Smooth muscle cell of the brain vasculature (primary cell): ENCODE measurements at regions not wholly inside any gene's neighbourhood (a gene's known extent, or its start where the extent isn't known, plus 50 kb on each side); places are given as distances from the start of the nearest gene placed in this dataset.
A peak's percentile ranks its signal among the peaks of the same experiment; 100 is the strongest.

ENCODE experiments used
- DNase-seq: peaks from one replicate; pipeline ENCODE4 v3.0.0-alpha.2; 2012; ENCODE audit warnings: low read depth, low spot score

DNA sequence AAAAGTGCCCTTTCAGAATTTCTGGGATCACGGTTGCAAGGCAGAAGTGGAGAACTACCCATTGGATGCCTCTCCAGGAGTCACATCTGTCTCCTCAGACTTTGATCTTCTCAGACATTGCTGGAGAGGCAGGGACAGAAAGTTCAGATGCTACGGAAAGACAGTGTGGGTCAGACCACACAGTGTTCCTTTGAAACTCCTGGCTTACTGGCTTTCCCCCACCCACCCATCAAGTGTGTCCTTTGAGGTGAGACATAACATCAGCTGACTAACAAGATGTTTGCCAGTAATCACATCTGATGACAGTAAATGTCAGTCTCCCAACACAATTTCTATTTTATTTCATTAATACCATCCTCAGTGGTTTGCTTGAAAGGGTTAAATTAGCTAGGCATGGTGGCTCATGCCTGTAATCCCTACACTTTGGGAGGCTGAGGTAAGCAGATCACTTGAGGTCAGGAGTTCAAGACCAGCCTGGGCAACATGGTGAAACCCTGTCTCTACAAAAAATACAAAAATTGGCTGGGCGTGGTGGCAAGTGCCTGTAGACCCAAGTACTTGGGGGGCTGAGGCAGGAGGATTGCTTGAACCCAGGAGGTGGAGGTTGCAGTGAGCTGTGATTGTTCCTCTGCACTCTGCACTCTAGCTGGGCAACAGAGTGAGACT lies 67.2 kb upstream of the SNX9 start:
- DNase-seq, result no peak

DNA sequence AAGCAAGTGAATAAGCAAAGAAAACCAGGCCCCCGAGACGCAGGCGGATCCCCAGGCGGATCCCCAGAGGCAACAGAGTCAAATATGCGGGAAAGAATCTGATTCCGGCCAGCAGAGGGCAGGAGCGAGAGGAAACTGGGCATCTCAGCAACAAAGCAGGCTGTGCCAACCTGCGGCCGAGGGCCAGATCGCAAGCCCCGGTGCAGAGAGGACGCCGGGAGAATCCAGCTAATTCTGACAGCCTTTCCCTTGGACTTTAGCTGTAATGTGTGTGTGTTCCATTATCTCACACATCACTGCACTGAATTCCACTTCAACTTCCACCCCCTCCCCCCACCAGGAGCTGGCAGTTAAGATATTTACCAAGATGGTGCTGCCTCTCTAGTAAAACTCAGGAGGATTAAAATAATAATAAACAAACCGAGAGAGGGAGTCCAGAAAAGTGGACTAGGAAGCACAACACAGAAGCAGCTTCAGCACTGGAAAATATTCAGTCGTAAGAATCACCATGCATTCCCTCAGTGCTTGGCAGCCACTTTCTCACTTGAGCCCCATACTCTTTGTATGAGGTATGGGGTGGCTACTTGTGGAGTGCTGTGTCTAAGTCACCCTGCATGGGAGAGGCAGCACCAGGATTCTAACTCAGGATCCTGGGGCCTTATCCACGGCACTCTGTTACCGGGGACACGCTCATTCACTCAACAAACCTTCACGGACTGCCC lies 66.2 kb upstream of the SNX9 start:
- no peak for DNase-seq

DNA sequence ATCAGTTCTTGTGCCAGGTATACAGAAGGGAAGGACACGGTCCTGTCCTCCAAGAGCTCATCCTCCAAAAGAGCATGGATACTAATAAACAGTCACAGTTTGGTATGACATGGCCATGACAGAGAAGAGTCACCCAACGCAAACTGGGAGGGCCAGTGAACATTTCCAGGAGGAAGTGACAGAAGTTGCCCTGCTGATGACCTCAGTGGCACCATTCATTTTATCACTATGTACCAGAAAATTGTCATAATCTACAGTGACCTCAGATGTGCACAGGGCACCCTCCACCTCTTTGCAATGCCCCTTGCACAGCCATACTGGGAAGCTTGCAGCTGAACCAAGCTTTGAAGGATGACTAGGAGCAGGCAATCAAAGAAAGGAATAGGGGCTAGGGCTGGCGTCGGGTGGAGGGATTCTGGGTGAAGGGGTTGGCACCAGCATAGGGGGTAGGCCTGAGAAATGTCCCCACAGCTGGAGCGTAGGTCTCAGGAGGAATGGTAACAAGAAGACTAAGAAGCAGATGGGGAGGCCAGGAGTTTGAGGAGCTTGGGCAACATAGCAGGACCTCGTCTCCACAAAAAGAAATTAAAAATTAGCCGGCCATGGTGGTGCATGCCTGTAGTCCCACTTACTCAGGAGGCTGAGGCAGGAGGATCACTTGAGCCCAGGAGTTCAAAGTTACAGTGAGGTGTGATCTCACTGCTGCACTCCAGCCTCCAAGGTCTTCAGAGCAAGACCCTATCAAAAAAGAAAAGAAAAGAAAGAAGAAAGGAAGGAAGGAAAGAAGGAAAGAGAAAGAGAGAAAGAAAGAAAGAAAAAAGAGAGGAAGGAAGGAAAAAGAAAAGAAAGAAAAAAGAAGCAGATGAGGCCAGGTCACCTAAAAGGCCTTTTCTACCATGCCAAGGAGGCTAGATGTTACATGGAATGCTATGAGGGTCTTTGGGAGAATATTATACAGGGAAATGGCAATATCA lies 65.3 kb upstream of the SNX9 start:
- DNase-seq, result no peak

DNA sequence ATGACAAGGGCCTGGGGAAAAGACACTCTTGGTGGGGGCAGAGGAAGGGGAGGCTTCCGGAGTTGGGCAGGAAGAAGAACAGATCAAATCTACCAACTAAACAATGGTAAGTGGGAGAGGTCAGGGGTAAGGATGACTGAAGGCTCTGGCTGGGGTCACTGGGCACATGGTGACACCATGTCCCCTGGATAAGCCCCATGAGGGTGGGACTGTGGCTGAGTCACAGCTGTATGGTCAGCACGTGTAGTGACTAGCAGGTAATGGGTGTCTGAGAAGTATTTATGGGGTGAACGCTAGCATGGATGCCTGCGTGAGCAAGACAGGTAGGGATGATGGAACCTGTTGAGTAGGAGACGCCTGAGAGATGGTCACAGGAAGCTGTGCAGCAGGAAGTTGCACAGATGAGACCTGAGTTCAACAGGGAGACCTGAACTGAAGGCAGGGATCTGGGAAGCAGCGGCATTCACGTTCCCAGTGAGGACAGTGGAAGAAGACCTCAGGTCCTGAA lies 64.5 kb upstream of the SNX9 start:
- no peak for DNase-seq

DNA sequence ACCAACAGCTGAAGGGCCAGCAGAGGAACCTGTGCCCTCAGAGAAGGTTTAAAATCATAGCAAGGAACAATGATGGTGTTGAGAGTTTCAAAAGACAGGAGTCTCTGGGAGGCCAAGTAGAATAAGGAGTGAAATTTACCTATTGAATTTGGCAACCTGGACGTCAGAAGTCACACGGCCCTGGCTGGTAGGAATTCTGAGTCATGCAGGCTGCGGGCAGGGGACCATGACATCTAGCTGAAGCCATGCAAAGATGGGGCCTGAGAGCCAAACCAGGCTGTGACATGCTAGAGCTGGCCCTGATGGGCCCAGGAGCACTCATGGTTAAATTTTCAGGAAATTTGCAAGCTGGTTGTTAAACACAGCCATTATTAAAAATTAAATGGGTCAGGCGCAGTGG lies 64.0 kb upstream of the SNX9 start:
- DNase-seq, result no peak

DNA sequence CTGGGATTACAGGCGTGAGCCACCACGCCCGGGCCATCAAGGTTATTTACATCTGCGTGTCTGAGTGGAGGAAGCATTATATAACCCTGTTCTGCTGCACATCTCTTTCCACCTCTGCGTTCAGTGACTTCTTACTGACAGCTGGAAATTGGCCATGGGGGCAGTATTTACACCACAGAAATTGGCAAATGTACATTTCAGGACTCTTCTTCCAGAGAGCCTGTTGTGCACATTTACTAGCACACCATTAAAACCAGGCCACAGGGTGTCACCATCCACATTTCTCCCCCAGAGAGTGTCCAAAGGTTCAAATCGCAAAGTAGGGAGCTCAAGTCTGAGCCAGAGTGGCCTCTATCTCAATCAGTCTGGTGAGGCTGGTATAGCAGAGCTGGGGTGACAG lies 62.9 kb upstream of the SNX9 start:
- DNase-seq, result no peak

DNA sequence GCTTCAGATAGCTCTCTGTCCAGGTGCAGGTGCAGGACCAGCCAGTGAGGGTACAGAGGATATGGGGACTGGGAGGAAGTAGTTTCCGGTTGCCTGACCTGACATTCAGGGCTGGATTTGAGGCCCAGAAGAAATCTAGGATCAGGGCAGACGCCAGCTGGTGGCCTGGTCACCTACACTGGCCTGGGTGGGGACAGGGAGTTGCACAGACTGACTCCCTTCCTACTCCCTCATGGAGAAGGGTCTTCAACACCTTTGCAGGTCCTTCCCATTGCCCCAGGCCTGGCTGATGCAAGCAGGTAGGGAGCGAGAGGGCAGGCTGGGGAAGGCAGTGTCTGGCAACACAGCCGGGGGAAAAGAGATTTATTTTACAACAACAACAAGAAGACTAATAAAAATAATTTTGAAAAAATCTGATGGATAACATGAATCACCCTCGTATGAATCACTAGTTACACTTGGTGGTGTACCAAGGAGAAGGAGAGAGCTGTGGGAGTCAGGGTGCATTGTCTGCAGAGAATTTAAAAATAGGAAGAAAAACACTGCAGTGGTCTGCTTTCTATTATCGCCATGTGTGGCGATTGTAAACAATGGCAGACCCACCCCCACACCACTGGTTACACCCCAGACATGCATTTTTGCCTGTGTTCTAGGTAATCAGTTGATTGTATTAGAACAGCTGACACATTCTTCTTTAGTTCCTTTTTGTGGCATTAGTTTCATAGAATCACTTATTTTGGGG lies 62.3 kb upstream of the SNX9 start:
- DNase-seq, result peak; percentile 79

DNA sequence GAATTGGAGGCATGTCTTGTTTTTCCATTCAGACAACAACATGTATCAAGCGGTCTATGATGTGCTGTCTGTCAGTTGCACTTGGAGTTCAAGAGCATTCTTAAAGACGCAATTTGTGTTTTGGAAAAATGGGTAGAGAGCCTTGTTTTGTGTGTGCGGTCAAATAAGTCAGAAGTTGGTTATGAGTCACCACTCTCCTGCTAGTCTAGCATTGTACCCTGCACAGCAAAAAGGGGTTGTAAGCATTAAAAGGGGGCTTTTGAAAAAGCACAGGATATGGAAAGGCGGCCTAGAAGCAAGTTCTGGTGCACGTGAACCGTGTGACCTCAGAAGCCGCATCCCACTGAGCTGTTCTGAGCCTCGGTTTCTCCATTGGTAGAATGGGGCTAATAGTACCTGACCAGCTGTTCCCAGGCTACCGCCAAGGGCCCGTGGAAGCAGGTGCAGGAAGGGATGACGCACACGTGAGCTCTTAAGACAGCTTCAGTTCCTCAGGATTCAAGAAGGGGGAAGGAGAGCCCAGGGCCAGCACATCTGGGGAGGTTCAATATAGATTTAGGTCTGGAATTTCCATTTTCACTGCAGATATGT lies 61.6 kb upstream of the SNX9 start:
- no peak for DNase-seq

DNA sequence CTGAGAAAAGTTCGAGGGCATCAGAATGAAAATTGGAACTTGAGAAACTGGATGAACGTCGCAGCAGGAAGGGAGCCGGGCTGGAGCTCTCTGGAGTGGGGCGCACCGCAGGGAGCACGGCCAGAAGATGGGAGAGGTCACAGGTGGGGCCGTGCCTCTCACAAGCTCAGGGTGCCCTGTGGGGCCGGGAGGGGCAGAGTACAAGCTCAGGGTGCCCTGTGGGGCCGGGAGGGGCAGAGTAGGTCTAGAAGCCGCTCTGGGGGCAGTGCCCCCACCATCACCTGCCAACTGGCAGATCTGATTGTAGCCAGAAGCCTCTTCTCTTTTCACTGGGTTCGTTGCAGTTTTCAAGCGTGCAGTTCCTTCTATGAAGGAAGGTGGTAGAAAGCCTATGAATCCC lies 61.1 kb upstream of the SNX9 start:
- no peak for DNase-seq

DNA sequence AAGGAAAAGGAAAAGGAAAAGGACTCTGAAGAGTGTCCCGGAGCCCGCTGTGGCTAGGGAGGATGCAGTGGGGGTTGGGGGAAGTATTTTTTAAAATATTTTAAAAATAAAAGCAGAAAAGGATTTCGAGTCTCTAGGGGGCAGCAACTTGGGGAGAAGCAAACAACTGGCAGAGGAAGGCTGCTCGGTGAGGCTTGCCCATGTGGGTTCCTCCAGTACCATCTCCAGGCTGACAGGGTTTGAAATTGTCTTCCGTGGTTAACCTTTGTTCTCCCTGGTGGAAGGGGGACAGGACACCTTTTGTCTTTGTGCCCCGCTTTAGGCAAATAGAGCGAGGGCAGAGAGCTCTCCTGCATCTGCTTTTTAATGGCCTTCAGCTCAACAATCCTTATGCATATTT lies 60.4 kb upstream of the SNX9 start:
- DNase-seq, result no peak

DNA sequence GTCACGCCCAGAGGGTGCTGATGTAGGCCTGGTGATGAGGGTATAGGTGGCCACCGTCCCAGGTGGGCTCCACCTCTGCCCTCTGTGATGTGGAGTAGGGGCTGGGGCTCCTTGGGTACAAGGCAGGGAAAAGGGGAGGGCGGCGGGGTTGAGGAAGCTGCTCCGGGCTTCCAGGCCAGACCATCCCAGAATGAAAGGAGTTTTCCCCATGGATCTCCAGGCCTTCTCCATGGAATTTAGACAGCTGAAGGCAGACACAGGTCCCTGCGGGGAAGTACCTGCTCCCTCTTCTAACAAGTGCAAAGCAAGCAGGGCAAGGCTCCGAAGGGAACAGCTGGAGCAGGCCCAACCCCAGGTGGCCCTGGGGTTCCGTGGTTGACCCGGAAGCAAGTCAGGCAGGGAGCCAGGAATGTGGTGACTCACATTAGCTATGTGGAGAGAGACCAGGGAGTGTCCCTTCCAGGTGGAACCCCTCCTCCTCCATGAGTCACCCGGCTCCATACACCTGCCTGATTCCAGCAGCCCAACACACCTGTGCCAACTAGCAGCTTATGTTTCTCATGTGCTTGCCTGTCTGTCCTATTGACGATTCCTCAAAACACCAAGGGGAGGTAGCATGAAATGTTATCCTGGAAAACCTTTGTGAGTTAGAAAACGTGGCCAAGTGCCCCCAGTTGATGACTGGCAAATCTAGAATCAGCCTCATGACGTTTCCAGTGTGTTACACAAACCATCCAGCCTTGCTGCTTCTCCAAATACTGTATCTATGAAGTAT lies 59.7 kb upstream of the SNX9 start:
- DNase-seq, result no peak

DNA sequence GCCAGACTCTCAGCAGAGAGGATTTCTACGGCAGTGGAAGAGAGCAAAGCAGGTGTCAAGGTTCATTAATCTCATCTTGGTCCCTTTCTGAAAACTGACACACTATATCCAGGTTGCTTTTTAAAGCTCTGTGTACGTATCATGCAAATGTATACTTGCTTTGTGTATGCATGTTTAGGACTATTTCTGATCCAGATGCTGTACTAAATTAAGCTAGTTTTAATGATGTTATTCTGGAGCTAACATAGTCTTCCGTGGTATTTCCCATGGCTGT lies 59.2 kb upstream of the SNX9 start:
- no peak for DNase-seq

DNA sequence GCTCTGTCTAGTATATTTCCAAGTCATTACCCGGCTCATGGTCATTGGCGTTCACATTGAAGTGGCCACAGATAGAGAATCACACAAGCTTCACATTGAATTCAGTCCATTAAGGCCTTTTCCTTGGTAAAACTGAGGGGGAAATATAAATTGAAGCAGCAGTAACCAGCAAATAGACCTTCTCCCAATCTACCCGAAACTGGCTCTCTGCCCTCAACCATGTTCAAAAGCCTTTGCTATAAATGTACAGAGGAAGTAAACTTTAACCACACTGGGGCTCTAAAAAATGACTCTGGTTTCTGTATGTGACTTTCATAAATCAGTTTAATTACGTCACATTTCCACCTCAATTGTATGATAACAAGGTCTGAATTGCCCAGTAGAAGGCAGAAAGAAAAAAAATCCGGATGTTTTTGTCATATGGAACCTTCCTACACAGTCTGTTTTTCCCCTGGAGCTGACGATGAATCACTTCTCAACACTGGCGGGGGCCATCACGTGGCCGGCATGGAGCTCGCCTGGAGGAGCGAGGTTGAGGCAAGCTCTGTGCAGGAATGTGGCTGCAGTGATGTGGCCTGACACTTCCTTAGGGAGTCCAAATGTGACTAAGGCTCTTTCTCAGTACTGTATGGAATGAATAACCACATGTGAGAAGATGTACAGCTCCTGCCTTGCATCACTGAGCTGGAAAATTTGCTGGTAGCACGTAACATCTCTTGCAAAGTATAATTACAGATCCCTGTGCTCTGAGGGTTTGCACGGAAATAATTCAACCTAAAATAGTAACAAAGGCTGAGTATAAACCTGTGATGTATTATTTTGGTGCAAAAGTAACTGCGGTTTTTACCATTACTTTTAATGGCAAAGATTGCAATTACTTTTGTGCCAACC lies 58.6 kb upstream of the SNX9 start:
- DNase-seq, result peak; percentile 92

DNA sequence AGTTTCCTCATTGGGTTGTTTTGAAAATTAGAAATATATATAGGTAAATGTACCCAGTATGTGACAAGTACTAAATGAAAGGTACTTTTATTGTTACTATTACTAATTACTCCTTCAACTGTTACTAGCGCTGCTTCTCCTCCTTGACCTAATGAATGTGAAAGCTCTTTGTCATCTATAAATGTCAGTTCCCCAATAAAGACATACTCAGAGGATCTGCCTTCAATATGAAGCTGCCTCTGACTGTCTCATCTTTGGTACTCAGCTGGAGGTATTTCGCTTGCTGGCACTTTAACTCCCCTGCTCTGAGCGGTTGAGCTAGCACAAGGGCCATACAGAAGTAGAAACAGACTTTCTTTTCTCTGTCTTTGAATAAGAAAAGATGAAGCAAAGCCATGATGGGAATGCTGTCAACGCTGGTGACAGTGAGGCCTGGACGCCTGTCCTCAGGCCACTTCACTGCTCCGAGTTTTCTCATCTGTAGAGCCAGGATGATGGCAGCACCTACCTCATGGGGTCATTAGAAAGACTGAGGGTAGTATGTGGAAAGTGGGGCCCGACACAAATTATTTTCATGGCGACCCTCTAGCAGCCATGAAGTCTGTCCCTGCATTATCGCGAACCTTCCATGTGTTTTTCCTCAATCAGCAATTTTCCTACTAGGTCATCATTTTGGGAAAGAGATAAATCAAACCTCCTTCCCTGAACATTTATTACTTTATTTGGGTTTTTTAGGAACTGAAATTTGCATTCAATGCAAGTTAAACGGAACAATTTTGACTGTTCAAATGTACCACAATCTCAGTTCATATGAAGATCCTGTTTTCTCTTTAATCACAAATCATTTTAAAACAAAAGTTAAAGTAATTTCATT lies 55.9 kb upstream of the SNX9 start:
- no peak for DNase-seq

DNA sequence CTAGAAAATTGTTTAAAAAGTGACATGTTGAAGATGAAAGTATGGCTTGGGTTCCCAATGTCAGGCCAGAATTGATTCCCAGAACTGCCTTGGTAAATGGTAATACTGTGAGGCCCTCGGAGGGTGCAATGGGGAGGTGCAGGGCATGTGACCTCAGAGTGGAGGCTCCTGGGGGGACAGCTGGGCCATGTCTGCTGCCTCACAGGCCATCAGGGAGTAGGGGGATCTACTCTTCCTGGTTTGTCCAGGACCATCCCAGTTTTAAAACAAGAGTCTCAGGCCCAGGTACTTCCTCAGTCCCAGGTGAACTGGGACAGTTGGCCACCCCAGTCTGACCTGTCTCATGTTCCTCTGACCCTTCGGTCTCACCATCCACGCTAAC lies 55.3 kb upstream of the SNX9 start:
- no peak for DNase-seq

DNA sequence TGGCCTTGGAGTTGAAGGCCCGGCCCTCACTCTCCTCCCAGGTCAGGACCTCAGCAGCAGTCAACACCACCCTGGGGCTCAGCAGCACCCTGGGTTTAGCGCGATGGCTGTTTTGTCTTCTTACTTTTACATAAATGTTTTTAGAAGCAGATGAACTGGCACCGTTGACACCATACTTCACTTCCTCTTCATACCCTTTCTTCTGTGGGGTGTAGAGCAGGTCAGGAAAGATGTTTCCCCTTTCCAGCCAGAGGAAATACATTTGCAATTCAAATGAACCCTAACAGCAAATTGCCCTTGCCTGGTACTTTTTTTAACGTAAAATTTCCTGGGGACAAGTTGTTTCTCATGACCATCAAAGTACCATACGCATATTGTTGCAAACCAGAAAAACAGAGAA lies 54.7 kb upstream of the SNX9 start:
- no peak for DNase-seq

DNA sequence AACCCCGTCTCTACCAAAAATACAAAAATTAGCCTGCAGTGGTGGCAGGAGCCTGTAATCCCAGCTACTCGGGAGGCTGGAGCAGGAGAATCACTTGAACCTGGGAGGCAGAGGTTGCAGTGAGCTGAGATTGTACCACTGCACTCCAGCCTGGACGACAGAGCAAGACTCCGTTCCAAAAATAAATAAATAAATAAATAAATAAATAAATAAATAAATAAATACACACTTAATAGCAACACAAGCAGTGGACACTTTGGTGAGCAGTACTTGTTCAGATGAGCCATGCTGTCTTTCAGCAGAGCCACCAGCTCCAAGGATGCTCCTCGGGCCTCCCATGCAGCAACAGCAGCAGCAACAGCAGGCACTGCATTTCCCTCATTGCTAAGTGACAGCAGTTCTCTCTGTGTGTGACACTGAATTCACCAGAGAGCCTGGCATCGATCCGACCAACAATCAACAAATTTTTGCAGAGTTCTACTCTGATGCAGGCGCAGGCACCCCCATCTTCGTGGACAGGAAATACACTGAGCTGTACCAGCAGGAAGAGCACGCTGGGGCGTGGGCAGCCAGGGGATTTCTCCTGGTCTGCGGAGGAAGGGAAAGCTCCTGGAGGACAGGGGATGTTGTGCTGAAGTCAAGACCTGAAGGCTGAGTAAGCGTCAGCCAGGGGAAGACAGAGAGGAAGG lies 54.0 kb upstream of the SNX9 start:
- no peak for DNase-seq

DNA sequence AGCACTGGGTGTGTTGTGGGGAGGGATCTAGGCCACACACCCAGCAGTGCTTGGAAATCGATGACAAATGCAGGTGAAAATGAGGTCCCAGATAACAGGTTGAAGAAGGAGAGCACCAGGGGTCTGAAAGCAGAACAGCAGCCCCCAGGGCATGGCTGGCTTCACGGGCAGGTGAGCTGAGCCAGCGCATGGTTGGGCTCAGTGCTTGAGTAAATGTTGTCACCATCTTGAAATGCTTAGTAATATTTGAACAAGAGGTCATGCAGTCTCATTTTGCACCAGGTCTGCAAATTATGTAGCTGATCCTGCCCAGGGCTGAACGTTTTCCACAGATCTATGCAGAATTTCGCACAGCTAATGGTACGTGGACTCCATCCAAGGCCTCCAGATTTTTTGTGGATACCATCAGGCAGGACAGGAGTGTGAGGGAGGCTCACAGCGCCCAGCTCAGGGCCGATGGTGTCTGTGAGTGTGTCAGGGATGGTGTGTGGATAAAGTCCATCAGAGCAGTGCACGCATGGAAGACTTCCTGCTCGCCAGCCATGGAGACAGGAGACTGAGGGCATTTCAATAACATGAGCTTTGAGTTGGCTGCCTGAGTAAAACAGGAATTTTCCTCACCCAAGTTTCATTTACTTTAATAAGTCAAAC lies 53.1 kb upstream of the SNX9 start:
- no peak for DNase-seq
